Nephron progenitor cell (in vitro differentiated cells): ENCODE measurements at regions not wholly inside any gene's neighbourhood (a gene's known extent, or its start where the extent isn't known, plus 50 kb on each side); places are given as distances from the start of the nearest gene placed in this dataset.

ENCODE experiments used
- DNase-seq: peaks from one replicate; pipeline ENCODE4 v3.0.0; 2021
- H3K27ac Mint-ChIP-seq: 2 replicates; pipeline ENCODE4 v1.8.0; 2021; ENCODE audit warnings: mild to moderate bottlenecking, moderate library complexity, mixed read lengths
- H3K27me3 Mint-ChIP-seq: 2 replicates; pipeline ENCODE4 v1.8.0; 2021; ENCODE audit warnings: mild to moderate bottlenecking, low read depth, mixed read lengths; ENCODE audit not compliant: poor library complexity
- H3K36me3 Mint-ChIP-seq: 2 replicates; pipeline ENCODE4 v1.8.0; 2021; ENCODE audit warnings: low read depth, mixed read lengths
- H3K4me1 Mint-ChIP-seq: 2 replicates; pipeline ENCODE4 v1.8.0; 2021; ENCODE audit warnings: mixed read lengths
- H3K4me3 Mint-ChIP-seq: 2 replicates; pipeline ENCODE4 v1.8.0; 2021; ENCODE audit warnings: mild to moderate bottlenecking, moderate library complexity, mixed read lengths
- H3K9me3 Mint-ChIP-seq: 2 replicates; pipeline ENCODE4 v1.8.0; 2021; ENCODE audit warnings: mild to moderate bottlenecking, moderate library complexity, mixed read lengths
- CTCF ChIP-seq: fragments of 200-600 bp; sonication (generic); IDR thresholded peaks from 2 replicates; pipeline ENCODE4 v1.5.0; 2021; ENCODE audit warnings: antibody characterized with exemption

- H3K4me1 Mint-ChIP-seq: no peaks in the 10 kb centered on the region
- no peak for TF ChIP-seq CTCF
- H3K4me3 Mint-ChIP-seq: no peak overlapping the region
- H3K9me3 Mint-ChIP-seq: no peaks in the 10 kb centered on the region
- no peaks in the 10 kb centered on the region for H3K27me3 Mint-ChIP-seq
- DNase-seq: no peak
- H3K36me3 Mint-ChIP-seq: no peaks in the 10 kb centered on the region
- no peak overlapping the region for H3K27ac Mint-ChIP-seq
Observed at GRCh38 chr2:183349091-183349490, 224.8 kb downstream of the NUP35 start.

DNA sequence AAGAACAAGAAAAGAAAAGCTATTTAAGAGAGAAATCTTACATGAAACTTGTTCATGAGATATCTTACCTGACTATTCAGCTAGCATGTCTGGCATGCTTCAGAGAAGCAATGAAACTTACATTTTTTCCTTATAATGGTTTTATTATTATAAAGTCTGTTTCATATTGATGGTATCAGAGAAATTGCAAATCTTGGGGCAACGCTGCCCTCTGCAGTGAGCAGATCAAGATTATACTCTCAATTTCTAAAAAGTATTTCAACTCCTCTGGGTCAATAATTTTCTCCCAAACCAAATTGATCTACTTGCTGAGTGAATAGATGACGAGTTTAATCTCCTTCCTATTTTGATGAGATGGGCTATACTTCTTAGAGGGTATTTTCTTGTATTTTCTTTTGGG is 235.6 kb downstream of the NUP35 start:
- H3K9me3 Mint-ChIP-seq: no peaks in the 10 kb centered on the region
- no peak for TF ChIP-seq CTCF
- no peaks in the 10 kb centered on the region for H3K36me3 Mint-ChIP-seq
- H3K27me3 Mint-ChIP-seq: no peaks in the 10 kb centered on the region
- no peak overlapping the region for H3K27ac Mint-ChIP-seq
- no peaks in the 10 kb centered on the region for H3K4me1 Mint-ChIP-seq
- no peak overlapping the region for H3K4me3 Mint-ChIP-seq
- DNase-seq: no peak

DNA sequence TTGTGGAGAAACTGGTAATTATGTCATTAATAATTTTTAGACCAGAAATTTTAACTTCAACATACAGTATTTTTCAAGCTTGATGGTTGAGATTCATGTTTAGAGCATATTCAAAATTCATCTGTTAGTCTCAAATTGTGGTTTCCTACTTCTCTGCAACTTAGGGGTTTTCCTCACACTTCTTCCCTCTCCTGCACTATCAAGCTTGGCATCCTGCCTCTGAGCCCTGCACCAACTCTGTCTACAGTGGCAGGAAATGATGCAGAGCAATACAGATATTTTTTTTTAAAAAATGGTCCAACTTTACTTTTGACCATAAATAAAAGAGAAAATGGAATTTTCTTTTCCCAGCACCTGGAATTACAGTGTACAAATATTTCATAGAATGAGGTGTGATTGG is 247.3 kb downstream of the NUP35 start:
- no peak for TF ChIP-seq CTCF
- no peaks in the 10 kb centered on the region for H3K27me3 Mint-ChIP-seq
- H3K27ac Mint-ChIP-seq: no peak overlapping the region
- no peak for DNase-seq
- no peak overlapping the region for H3K4me3 Mint-ChIP-seq
- no peaks in the 10 kb centered on the region for H3K9me3 Mint-ChIP-seq
- H3K4me1 Mint-ChIP-seq: no peaks in the 10 kb centered on the region
- H3K36me3 Mint-ChIP-seq: no peaks in the 10 kb centered on the region

DNA sequence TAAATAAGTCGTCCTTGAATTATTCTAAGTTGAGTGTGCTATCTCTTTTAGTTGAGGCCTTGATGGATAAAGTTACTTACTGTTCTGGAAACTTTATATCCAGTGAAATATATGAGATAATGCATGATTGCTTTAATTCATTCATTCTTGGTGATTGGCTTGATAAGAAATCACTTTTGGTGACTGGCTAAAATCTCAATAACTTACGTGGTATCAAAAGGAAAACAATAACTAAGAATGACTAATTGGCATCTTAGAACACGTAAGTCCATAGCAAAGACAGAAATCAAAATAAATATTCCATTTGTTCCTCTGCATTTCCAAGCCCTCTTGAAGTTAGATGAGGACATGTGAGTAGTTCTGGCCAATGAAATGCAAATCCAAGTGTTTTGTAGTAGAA is 251.6 kb downstream of the NUP35 start:
- Mint-ChIP-seq H3K4me3 (no peak overlapping the region), H3K9me3 (no peaks in the 10 kb centered on the region), H3K27me3 (no peaks in the 10 kb centered on the region), H3K36me3 (no peaks in the 10 kb centered on the region), H3K27ac (no peak overlapping the region), H3K4me1 (no peaks in the 10 kb centered on the region)
- no peak for TF ChIP-seq CTCF
- DNase-seq: no peak

GRCh38 chr2:183383854-183384253 is 259.6 kb downstream of the NUP35 start:
- Mint-ChIP-seq H3K4me1 (no peaks in the 10 kb centered on the region), H3K36me3 (no peaks in the 10 kb centered on the region), H3K9me3 (peaks cover 15% of the 10 kb centered on the region), H3K4me3 (no peak overlapping the region), H3K27me3 (no peaks in the 10 kb centered on the region), H3K27ac (no peak overlapping the region)
- TF ChIP-seq CTCF: no peak
- DNase-seq: no peak

DNA sequence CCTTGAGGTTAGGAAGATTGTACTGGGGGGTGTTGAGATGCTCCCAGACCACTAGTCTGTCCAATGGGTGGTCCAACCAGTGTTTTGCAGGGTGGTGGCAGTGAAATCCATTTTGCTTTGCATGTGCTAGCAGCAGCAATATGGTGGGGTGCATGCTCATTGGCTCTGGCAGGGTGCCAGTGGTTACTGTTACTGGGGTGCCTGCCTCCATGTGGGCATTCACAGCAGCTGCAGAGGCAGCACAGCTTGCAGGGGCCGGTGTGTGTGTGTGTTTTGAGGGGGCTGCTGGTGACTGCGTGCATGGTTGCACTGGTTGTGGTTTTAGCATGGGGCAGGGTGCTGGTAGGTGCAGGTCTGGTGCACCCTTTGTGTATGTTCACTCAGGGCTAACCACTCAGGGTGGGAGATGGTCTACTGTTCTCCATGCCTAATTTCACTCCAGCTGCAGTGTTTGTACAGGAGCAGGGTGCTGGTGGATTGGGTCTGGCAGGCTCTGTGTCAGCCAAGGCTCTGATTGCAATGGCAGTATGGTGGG is 265.4 kb downstream of the NUP35 start:
- Mint-ChIP-seq H3K27ac (no peak overlapping the region), H3K4me1 (no peaks in the 10 kb centered on the region), H3K36me3 (no peaks in the 10 kb centered on the region), H3K9me3 (peaks cover 21% of the 10 kb centered on the region), H3K27me3 (peaks cover 4% of the 10 kb centered on the region), H3K4me3 (no peak overlapping the region)
- no peak for DNase-seq
- no peak for TF ChIP-seq CTCF
